Neural progenitor cell (in vitro differentiated cells): ENCODE measurements at regions not wholly inside any gene's neighbourhood (a gene's known extent, or its start where the extent isn't known, plus 50 kb on each side); places are given as distances from the start of the nearest gene placed in this dataset.

Source experiments
- DNase-seq: peaks from one replicate; pipeline ENCODE4 v3.0.0-alpha.2; 2016; ENCODE audit warnings: low spot score
- H2AFZ ChIP-seq: fragments of 200-600 bp; sonication (generic); replicated peaks from 2 replicates; pipeline ENCODE4 v1.6.1; 2016; ENCODE audit warnings: antibody characterized with exemption
- H3F3A ChIP-seq: fragments of 200-600 bp; sonication (generic); 2 replicates; pipeline ENCODE4 v1.6.1; 2016; ENCODE audit warnings: antibody characterized with exemption, low read depth
- H3K27ac ChIP-seq: fragments of 200-600 bp; sonication (generic); 2 replicates; pipeline ENCODE4 v1.5.1; 2016; ENCODE audit warnings: mild to moderate bottlenecking
- H3K27me3 ChIP-seq: fragments of 200-600 bp; sonication (generic); 2 replicates; pipeline ENCODE4 v1.6.1; 2016; ENCODE audit warnings: mild to moderate bottlenecking, moderate library complexity
- H3K36me3 ChIP-seq: fragments of 200-600 bp; sonication (generic); 2 replicates; pipeline ENCODE4 v1.5.1; 2016
- H3K4me1 ChIP-seq: fragments of 200-600 bp; sonication (generic); 2 replicates; pipeline ENCODE4 v1.6.1; 2016; ENCODE audit warnings: mixed run types
- H3K4me2 ChIP-seq: fragments of 200-600 bp; sonication (generic); 2 replicates; pipeline ENCODE4 v1.6.1; 2016
- H3K4me3 ChIP-seq: fragments of 200-600 bp; sonication (generic); 2 replicates; pipeline ENCODE4 v1.5.1; 2016
- H3K79me2 ChIP-seq: fragments of 200-600 bp; sonication (generic); 2 replicates; pipeline ENCODE4 v1.6.1; 2016; ENCODE audit warnings: low read depth
- H3K9ac ChIP-seq: fragments of 200-600 bp; sonication (generic); 2 replicates; pipeline ENCODE4 v1.6.1; 2016
- H3K9me3 ChIP-seq: fragments of 200-600 bp; sonication (generic); 2 replicates; pipeline ENCODE4 v1.5.1; 2016; ENCODE audit warnings: low read depth
- H4K20me1 ChIP-seq: fragments of 200-600 bp; sonication (generic); 2 replicates; pipeline ENCODE4 v1.6.1; 2016; ENCODE audit warnings: low read depth
- H3K27ac Mint-ChIP-seq: 3 replicates; pipeline ENCODE4 v1.8.0; 2021; ENCODE audit warnings: mixed read lengths
- H3K27me3 Mint-ChIP-seq: 2 replicates; pipeline ENCODE4 v1.8.0; 2022; ENCODE audit warnings: low read depth, mild to moderate bottlenecking, inconsistent platforms, moderate library complexity, mixed read lengths; ENCODE audit not compliant: insufficient read depth
- H3K36me3 Mint-ChIP-seq: 3 replicates; pipeline ENCODE4 v1.8.0; 2021; ENCODE audit warnings: mixed read lengths
- H3K4me1 Mint-ChIP-seq: 3 replicates; pipeline ENCODE4 v1.8.0; 2021; ENCODE audit warnings: mixed read lengths
- H3K4me3 Mint-ChIP-seq: 3 replicates; pipeline ENCODE4 v1.8.0; 2021; ENCODE audit warnings: mild to moderate bottlenecking, moderate library complexity, mixed read lengths
- H3K9me3 Mint-ChIP-seq: 3 replicates; pipeline ENCODE4 v1.8.0; 2020; ENCODE audit warnings: mixed read lengths
- EZH2 ChIP-seq: fragments of 200-600 bp; sonication (generic); IDR thresholded peaks from 2 replicates; pipeline ENCODE4 v1.6.1; 2017; ENCODE audit warnings: antibody characterized with exemption, mild to moderate bottlenecking, moderate library complexity
- EZH2phosphoT487 ChIP-seq: fragments of 200-600 bp; sonication (generic); IDR thresholded peaks from 2 replicates; pipeline ENCODE4 v1.6.1; 2017; ENCODE audit warnings: antibody characterized with exemption
- TF ChIP-seq, protein P1 (sequence below): fragments of 200-600 bp; sonication (generic); IDR thresholded peaks from 2 replicates; pipeline ENCODE4 v1.5.1; 2017; ENCODE audit warnings: antibody characterized with exemption, mild to moderate bottlenecking

DNA sequence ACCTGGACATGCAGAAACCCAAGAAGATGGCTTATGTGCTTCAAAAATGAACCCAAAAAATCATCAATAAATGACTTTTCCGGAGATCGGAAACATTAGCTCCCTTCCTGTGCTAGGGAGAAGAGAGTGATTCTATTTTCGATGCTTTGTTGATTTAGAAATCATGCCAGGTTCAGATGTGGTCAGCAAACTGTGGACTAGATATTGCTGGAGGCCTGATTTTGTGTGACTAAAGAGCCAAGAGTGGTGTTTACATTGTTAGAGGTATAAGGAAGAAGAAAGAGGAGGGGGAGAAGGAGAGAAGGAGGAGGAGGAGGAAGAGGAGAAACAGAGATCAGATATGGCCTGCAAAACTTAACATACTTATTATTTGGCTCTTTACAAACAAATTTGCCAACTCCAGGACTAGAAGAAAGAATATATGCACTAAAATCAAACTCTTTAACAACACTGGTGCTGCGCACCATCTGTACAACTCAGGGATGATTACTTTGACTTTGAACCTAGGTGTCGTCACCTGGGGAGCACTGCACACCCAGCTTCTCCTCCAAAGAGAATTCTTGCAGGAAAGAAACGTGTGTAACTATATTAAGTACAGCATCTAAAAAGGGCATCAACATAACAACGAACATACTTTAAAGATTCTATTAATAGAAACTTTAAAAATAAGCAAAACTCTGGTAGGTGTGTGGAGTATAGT, 664.9 kb upstream of the LCORL start:
- Histone ChIP-seq H3K9me3 (no peaks in the 10 kb centered on the region), H3K9ac (no peak overlapping the region), H3K4me2 (no peak overlapping the region), H2AFZ (no peak overlapping the region), H3K27ac (no peak overlapping the region), H3K27me3 (no peaks in the 10 kb centered on the region), H3K79me2 (no peaks in the 10 kb centered on the region), H3F3A (peaks cover 9% of the 10 kb centered on the region), H3K4me3 (no peak overlapping the region), H4K20me1 (no peaks in the 10 kb centered on the region), H3K36me3 (no peaks in the 10 kb centered on the region), H3K4me1 (peaks cover 14% of the 10 kb centered on the region)
- Mint-ChIP-seq H3K4me3 (no peak overlapping the region), H3K9me3 (peaks cover 2% of the 10 kb centered on the region), H3K27me3 (no peaks in the 10 kb centered on the region), H3K36me3 (peaks cover 3% of the 10 kb centered on the region), H3K4me1 (peaks cover 22% of the 10 kb centered on the region), H3K27ac (no peak overlapping the region)
- DNase-seq, result no peak
- TF ChIP-seq EZH2phosphoT487 (no peak), EZH2 (no peak)
- TF ChIP-seq, protein P1, sequence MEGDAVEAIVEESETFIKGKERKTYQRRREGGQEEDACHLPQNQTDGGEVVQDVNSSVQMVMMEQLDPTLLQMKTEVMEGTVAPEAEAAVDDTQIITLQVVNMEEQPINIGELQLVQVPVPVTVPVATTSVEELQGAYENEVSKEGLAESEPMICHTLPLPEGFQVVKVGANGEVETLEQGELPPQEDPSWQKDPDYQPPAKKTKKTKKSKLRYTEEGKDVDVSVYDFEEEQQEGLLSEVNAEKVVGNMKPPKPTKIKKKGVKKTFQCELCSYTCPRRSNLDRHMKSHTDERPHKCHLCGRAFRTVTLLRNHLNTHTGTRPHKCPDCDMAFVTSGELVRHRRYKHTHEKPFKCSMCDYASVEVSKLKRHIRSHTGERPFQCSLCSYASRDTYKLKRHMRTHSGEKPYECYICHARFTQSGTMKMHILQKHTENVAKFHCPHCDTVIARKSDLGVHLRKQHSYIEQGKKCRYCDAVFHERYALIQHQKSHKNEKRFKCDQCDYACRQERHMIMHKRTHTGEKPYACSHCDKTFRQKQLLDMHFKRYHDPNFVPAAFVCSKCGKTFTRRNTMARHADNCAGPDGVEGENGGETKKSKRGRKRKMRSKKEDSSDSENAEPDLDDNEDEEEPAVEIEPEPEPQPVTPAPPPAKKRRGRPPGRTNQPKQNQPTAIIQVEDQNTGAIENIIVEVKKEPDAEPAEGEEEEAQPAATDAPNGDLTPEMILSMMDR, result no peak

DNA sequence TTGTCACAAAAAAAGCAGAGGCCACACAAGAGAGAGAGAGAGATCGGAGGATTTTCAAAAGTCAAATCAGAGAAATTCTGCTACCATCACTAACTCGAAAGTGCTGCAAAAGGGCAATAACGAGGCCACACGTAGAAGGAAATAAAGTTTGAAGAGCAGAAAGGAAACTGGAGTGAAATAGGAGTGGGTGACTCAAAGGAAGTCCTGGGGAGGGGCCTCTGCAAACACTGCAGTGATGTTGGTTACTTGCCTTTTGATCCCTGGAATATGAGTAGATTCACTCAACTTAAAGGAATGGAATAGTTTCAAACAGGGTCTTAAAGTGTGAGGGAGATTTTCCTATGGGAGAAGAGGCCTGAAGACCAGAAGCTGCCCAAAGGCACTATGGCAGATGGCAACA, 663.4 kb upstream of the LCORL start:
- Mint-ChIP-seq H3K27ac (no peak overlapping the region), H3K4me3 (no peak overlapping the region), H3K4me1 (peaks cover 8% of the 10 kb centered on the region), H3K36me3 (peaks cover 3% of the 10 kb centered on the region), H3K27me3 (peaks cover 2% of the 10 kb centered on the region), H3K9me3 (peaks cover 7% of the 10 kb centered on the region)
- Histone ChIP-seq H3K9me3 (no peaks in the 10 kb centered on the region), H3F3A (no peaks in the 10 kb centered on the region), H3K4me1 (no peaks in the 10 kb centered on the region), H2AFZ (no peak overlapping the region), H3K27ac (no peak overlapping the region), H3K9ac (no peak overlapping the region), H4K20me1 (no peaks in the 10 kb centered on the region), H3K27me3 (no peaks in the 10 kb centered on the region), H3K36me3 (no peaks in the 10 kb centered on the region), H3K79me2 (no peaks in the 10 kb centered on the region), H3K4me3 (no peak overlapping the region), H3K4me2 (no peak overlapping the region)
- TF ChIP-seq EZH2phosphoT487, result no peak
- TF ChIP-seq EZH2, result no peak
- TF ChIP-seq, protein P1, result no peak
- no peak for DNase-seq

DNA sequence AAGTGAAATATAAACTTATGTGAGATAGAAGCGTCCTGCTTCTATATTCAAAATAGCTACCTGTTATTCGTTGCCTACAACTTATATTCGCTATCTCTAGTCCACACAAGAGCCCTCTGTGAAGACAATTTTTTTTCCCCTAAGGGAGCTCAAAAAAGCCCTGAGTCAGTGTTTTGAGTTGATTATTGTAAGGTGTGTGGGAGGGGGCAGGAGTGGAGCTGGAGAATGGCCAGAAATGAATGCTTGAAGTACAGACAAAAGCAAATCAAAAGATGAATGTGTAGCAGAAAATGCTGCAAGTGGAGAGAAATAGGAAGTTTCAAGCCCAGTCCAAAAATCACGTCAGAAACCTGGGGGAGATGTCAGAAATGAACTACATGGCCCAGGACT, 655.0 kb upstream of the LCORL start:
- H3K9ac ChIP-seq, result no peak overlapping the region
- H3K4me2 ChIP-seq, result no peak overlapping the region
- no peaks in the 10 kb centered on the region for H4K20me1 ChIP-seq
- H3F3A ChIP-seq, result no peaks in the 10 kb centered on the region
- no peak for DNase-seq
- no peak overlapping the region for H3K4me3 ChIP-seq
- no peak overlapping the region for H3K27ac ChIP-seq
- Mint-ChIP-seq H3K4me1 (peaks cover 19% of the 10 kb centered on the region), H3K4me3 (no peak overlapping the region), H3K27ac (no peak overlapping the region), H3K27me3 (peaks cover 5% of the 10 kb centered on the region), H3K9me3 (peaks cover 9% of the 10 kb centered on the region), H3K36me3 (peaks cover 1% of the 10 kb centered on the region)
- H3K27me3 ChIP-seq, result no peaks in the 10 kb centered on the region
- H2AFZ ChIP-seq, result no peak overlapping the region
- H3K4me1 ChIP-seq, result no peaks in the 10 kb centered on the region
- TF ChIP-seq EZH2 (no peak), EZH2phosphoT487 (no peak)
- TF ChIP-seq, protein P1, result no peak
- H3K9me3 ChIP-seq, result no peaks in the 10 kb centered on the region
- no peaks in the 10 kb centered on the region for H3K36me3 ChIP-seq
- H3K79me2 ChIP-seq, result no peaks in the 10 kb centered on the region
